ENCODE measurements at regions not wholly inside any gene's neighbourhood (a gene's known extent, or its start where the extent isn't known, plus 50 kb on each side); places are given as distances from the start of the nearest gene placed in this dataset.

DNA sequence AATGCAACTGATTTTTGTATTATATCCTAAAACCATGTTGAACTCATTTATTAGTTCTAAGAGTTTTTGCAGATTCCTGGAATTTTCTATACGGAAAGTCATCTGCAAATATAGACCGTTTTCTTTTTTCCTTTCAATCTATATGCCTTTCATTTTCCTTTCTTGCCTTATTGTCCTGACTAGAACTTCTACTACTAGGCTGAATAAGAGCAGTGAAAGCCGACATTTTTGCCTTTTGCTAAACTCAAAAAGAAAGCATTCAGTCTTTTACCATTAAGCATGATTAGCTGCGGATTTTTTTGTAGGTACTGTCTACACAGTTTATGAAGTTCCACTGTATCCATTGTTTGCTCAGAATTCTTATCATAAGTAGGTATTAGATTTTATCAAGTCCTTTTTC, 328.4 kb downstream of the TEX29 start:
- H3K27me3 ChIP-seq (ENCODE audit: insufficient read depth), result no peaks in the 10 kb centered on the region
- no peak overlapping the region for H3K9ac ChIP-seq
- TF ChIP-seq FOSL2 (IDR thresholded peaks at IDR 0.05; ENCODE audit: borderline replicate concordance, low read depth), result no peak
- no peak for TF ChIP-seq TCF12 (IDR thresholded peaks at IDR 0.05)
- TF ChIP-seq SIN3A (IDR thresholded peaks at IDR 0.05; ENCODE audit: borderline replicate concordance, low read depth, low read length), result no peak
- no peak for TF ChIP-seq NRF1 (IDR thresholded peaks at IDR 0.05; ENCODE audit: low read depth, low read length)
- no peak for TF ChIP-seq FOXM1 (IDR thresholded peaks at IDR 0.05; ENCODE audit: low read depth)
- no peak for TF ChIP-seq TEAD4 (IDR thresholded peaks at IDR 0.05; ENCODE audit: borderline replicate concordance, insufficient read depth)
- TF ChIP-seq RFX5 (IDR thresholded peaks at IDR 0.05; ENCODE audit: low read length), result no peak
- no peak for TF ChIP-seq SMC3 (IDR thresholded peaks at IDR 0.05; ENCODE audit: low read depth, low read length)
- no peak for TF ChIP-seq CHD2 (IDR thresholded peaks at IDR 0.05; ENCODE audit: low read length, partially characterized antibody)
- no peak for TF ChIP-seq RXRA (IDR thresholded peaks at IDR 0.05; ENCODE audit: borderline replicate concordance, low read depth)
- no peak for TF ChIP-seq EZH2phosphoT487 (IDR thresholded peaks at IDR 0.05; ENCODE audit: borderline replicate concordance, low read depth)
- TF ChIP-seq, protein P1, sequence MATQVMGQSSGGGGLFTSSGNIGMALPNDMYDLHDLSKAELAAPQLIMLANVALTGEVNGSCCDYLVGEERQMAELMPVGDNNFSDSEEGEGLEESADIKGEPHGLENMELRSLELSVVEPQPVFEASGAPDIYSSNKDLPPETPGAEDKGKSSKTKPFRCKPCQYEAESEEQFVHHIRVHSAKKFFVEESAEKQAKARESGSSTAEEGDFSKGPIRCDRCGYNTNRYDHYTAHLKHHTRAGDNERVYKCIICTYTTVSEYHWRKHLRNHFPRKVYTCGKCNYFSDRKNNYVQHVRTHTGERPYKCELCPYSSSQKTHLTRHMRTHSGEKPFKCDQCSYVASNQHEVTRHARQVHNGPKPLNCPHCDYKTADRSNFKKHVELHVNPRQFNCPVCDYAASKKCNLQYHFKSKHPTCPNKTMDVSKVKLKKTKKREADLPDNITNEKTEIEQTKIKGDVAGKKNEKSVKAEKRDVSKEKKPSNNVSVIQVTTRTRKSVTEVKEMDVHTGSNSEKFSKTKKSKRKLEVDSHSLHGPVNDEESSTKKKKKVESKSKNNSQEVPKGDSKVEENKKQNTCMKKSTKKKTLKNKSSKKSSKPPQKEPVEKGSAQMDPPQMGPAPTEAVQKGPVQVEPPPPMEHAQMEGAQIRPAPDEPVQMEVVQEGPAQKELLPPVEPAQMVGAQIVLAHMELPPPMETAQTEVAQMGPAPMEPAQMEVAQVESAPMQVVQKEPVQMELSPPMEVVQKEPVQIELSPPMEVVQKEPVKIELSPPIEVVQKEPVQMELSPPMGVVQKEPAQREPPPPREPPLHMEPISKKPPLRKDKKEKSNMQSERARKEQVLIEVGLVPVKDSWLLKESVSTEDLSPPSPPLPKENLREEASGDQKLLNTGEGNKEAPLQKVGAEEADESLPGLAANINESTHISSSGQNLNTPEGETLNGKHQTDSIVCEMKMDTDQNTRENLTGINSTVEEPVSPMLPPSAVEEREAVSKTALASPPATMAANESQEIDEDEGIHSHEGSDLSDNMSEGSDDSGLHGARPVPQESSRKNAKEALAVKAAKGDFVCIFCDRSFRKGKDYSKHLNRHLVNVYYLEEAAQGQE (IDR thresholded peaks at IDR 0.05; ENCODE audit: low read depth, low read length), result no peak
- TF ChIP-seq, protein P2, sequence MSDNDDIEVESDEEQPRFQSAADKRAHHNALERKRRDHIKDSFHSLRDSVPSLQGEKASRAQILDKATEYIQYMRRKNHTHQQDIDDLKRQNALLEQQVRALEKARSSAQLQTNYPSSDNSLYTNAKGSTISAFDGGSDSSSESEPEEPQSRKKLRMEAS (IDR thresholded peaks at IDR 0.05; ENCODE audit: low read depth), result no peak
- CTCF ChIA-PET, result no interaction called here
- no peaks in the 10 kb centered on the region for H3K36me3 ChIP-seq (replicated peaks in 1 of 2; ENCODE audit: control insufficient read depth in 1 of 2, insufficient read depth in 2 of 2, low read length in 1 of 2)
- no peaks in the 10 kb centered on the region for H3K9me2 ChIP-seq
- H3K4me1 ChIP-seq (ENCODE audit: control insufficient read depth in 1 of 2, insufficient read depth in 2 of 2, low read depth in 1 of 2, low read length in 1 of 2), result no peaks in the 10 kb centered on the region
- no peaks in the 10 kb centered on the region for H3K79me2 ChIP-seq (ENCODE audit: insufficient read depth)
- H3K4me3 ChIP-seq (ENCODE audit: low read depth in 2 of 2, low read length in 1 of 2), result no peak overlapping the region
- no peak overlapping the region for H3K27ac ChIP-seq (ENCODE audit: low read depth in 2 of 2, low read length in 1 of 2)
- H3F3A ChIP-seq (replicated peaks; ENCODE audit: insufficient read depth), result no peaks in the 10 kb centered on the region
- no peaks in the 10 kb centered on the region for H3K9me3 ChIP-seq
- 28% methylated on average over 4 of the region's 4 CpGs for WGBS (ENCODE audit: low lambda C conversion rate)
- H3K4me2 ChIP-seq, result no peak overlapping the region
- POLR2A ChIA-PET, result no interaction called here
- no peak overlapping the region for H2AFZ ChIP-seq (ENCODE audit: low read depth)
- no peak for DNase-seq
- no peaks in the 10 kb centered on the region for H4K20me1 ChIP-seq (ENCODE audit: insufficient read depth)

DNA sequence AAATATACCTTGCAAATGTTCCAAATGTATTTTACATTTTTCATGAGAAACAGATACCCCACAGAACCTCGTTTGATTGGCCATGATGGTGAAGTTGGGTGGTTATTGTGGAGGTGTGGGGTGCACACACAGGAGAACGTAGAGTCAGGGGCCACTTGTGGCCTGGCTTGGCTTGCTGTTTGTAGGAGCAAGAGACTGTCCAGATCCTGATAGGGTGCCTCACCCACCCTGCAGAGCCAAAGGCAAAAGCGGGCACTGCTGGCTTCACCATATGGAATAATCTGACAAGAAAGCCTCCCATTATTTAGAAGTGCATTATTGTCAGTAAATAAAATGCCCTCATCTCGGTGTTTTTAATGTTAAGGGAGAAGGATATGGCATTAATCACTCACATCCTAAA, 330.2 kb downstream of the TEX29 start:
- CTCF ChIA-PET, result no interaction called here
- Histone ChIP-seq H3K4me1 (ENCODE audit: control insufficient read depth in 1 of 2, insufficient read depth in 2 of 2, low read depth in 1 of 2, low read length in 1 of 2) (no peaks in the 10 kb centered on the region), H3K27me3 (ENCODE audit: insufficient read depth) (no peaks in the 10 kb centered on the region; the same call in 1 of the 2 replicates)

More for the DNA sequence above, 330.2 kb downstream of the TEX29 start:
- H3K27ac ChIP-seq (ENCODE audit: low read depth in 2 of 2, low read length in 1 of 2), result no peak overlapping the region
- H3K9ac ChIP-seq, result no peak overlapping the region
- no peak overlapping the region for H3K4me3 ChIP-seq (ENCODE audit: low read depth in 2 of 2, low read length in 1 of 2)
- no peak overlapping the region for H2AFZ ChIP-seq (ENCODE audit: low read depth)
- TF ChIP-seq, protein P3, sequence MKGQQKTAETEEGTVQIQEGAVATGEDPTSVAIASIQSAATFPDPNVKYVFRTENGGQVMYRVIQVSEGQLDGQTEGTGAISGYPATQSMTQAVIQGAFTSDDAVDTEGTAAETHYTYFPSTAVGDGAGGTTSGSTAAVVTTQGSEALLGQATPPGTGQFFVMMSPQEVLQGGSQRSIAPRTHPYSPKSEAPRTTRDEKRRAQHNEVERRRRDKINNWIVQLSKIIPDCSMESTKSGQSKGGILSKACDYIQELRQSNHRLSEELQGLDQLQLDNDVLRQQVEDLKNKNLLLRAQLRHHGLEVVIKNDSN (IDR thresholded peaks at IDR 0.05; ENCODE audit: borderline replicate concordance, low read depth), result no peak
- TF ChIP-seq RAD21 (IDR thresholded peaks at IDR 0.05; ENCODE audit: low read length) (no peak), NRF1 (IDR thresholded peaks at IDR 0.05; ENCODE audit: low read depth, low read length) (no peak), TAF1 (IDR thresholded peaks at IDR 0.05; ENCODE audit: borderline replicate concordance, low read depth, low read length) (no peak)
- no peaks in the 10 kb centered on the region for H3K9me3 ChIP-seq
- no peaks in the 10 kb centered on the region for H3K79me2 ChIP-seq (ENCODE audit: insufficient read depth)
- H3K9me2 ChIP-seq, result no peaks in the 10 kb centered on the region
- no peak overlapping the region for H3K4me2 ChIP-seq
- no peak for DNase-seq
- H3F3A ChIP-seq (replicated peaks; ENCODE audit: insufficient read depth), result no peaks in the 10 kb centered on the region
- H4K20me1 ChIP-seq (ENCODE audit: insufficient read depth), result no peaks in the 10 kb centered on the region
- POLR2A ChIA-PET, result no interaction called here
- 0% methylated on average over 4 of the region's 4 CpGs for WGBS (ENCODE audit: low lambda C conversion rate)
- H3K36me3 ChIP-seq (replicated peaks in 1 of 2; ENCODE audit: control insufficient read depth in 1 of 2, insufficient read depth in 2 of 2, low read length in 1 of 2), result no peaks in the 10 kb centered on the region

All from SK-N-SH (cell line).